Progenitor cell of endocrine pancreas (in vitro differentiated cells): ENCODE measurements at regions not wholly inside any gene's neighbourhood (a gene's known extent, or its start where the extent isn't known, plus 50 kb on each side); places are given as distances from the start of the nearest gene placed in this dataset.

Source experiments
- DNase-seq: peaks from one replicate; pipeline ENCODE4 v3.0.0; 2021; ENCODE audit warnings: low spot score; ENCODE audit not compliant: unreplicated experiment
- H3K27ac Mint-ChIP-seq: 2 replicates; pipeline ENCODE4 v1.8.0; 2021; ENCODE audit warnings: mild to moderate bottlenecking, moderate library complexity, mixed read lengths
- H3K27me3 Mint-ChIP-seq: 2 replicates; pipeline ENCODE4 v1.8.0; 2021; ENCODE audit warnings: mixed read lengths
- H3K36me3 Mint-ChIP-seq: 2 replicates; pipeline ENCODE4 v1.8.0; 2022; ENCODE audit warnings: mixed read lengths; ENCODE audit not compliant: insufficient read depth
- H3K4me1 Mint-ChIP-seq: 2 replicates; pipeline ENCODE4 v1.8.0; 2021; ENCODE audit warnings: low read depth, mixed read lengths
- H3K4me3 Mint-ChIP-seq: 2 replicates; pipeline ENCODE4 v1.8.0; 2021; ENCODE audit warnings: low read depth, mild to moderate bottlenecking, moderate library complexity, mixed read lengths
- H3K9me3 Mint-ChIP-seq: 2 replicates; pipeline ENCODE4 v1.8.0; 2021; ENCODE audit warnings: low read depth, mixed read lengths
- TF ChIP-seq, protein P1 (sequence below): fragments of 200-600 bp; sonication (generic); IDR thresholded peaks from one replicate; pipeline ENCODE4 v1.5.0; 2021; ENCODE audit warnings: antibody characterized with exemption, mild to moderate bottlenecking; ENCODE audit not compliant: unreplicated experiment

DNA sequence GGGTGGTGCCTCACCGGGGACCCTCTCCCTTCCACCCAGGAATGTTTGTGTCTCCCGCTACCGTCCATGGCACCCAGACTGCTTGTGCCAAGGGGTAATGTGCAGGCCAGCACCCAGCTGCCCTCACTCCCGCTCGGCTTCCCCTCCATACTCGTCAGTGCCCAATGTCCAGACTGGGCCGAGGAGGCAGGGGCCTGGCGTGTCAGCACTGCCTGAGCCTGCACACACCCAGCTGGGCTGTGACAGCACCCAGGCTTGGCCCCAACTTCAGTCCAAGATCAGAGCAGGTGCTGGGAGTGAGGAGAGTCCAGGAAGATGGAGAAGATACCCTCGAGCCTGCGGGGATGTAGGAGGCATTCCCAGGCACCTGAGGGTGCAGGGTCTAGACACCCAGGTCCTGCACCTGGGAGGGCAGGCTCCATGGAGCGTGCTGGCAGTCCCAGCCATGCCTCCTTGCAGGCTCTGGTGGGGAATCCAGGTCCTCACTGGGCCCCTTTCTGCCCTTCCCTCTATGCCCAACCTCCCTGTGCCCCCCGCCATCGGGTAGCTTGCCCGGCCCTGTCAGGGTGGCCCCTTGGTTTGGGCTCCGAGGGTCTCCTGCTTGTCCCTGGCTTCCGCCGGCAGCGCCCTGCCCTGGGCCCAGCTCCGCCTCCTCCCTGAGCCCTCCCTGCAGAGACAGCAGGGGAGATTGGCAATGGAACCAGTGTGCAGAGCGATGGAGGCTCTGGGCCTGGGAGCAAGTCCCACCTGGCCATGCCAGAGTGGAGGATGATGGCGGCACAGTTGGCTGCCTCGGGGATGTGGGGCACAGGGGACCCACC lies 250.8 kb upstream of the EDIL3 start:
- H3K9me3 Mint-ChIP-seq: no peaks in the 10 kb centered on the region
- no peaks in the 10 kb centered on the region for H3K36me3 Mint-ChIP-seq
- no peaks in the 10 kb centered on the region for H3K4me1 Mint-ChIP-seq
- DNase-seq: no peak
- no peak overlapping the region for H3K4me3 Mint-ChIP-seq
- H3K27me3 Mint-ChIP-seq: no peaks in the 10 kb centered on the region
- no peak overlapping the region for H3K27ac Mint-ChIP-seq
- TF ChIP-seq, protein P1, sequence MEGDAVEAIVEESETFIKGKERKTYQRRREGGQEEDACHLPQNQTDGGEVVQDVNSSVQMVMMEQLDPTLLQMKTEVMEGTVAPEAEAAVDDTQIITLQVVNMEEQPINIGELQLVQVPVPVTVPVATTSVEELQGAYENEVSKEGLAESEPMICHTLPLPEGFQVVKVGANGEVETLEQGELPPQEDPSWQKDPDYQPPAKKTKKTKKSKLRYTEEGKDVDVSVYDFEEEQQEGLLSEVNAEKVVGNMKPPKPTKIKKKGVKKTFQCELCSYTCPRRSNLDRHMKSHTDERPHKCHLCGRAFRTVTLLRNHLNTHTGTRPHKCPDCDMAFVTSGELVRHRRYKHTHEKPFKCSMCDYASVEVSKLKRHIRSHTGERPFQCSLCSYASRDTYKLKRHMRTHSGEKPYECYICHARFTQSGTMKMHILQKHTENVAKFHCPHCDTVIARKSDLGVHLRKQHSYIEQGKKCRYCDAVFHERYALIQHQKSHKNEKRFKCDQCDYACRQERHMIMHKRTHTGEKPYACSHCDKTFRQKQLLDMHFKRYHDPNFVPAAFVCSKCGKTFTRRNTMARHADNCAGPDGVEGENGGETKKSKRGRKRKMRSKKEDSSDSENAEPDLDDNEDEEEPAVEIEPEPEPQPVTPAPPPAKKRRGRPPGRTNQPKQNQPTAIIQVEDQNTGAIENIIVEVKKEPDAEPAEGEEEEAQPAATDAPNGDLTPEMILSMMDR: no peak

- TF ChIP-seq, protein P1: no peak
- H3K27ac Mint-ChIP-seq: no peak overlapping the region
- no peaks in the 10 kb centered on the region for H3K27me3 Mint-ChIP-seq
- no peak for DNase-seq
- H3K4me1 Mint-ChIP-seq: no peaks in the 10 kb centered on the region
- H3K9me3 Mint-ChIP-seq: peaks cover 6% of the 10 kb centered on the region
- no peaks in the 10 kb centered on the region for H3K36me3 Mint-ChIP-seq
- H3K4me3 Mint-ChIP-seq: no peak overlapping the region
Measured at GRCh38 chr5:84634256-84634655, 249.6 kb upstream of the EDIL3 start.

DNA sequence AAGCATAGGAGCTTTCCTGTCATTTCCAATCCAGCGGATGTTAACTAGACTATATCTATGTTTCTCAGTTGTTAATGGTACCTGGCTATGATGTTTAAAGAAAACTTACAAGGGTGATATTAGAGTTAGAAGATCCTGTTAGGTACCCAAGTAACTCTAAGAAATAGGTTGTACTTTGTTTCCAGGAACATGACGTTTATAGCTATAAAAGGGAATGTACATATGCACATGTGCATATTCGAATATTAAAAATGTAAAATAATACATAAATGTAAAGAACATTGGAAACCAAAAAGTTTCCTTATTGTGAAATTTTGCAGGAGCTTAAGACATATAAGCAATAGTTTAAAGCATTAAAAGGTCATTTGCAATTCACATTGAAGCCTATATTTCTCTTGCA lies 247.7 kb upstream of the EDIL3 start:
- no peaks in the 10 kb centered on the region for H3K27me3 Mint-ChIP-seq
- H3K4me1 Mint-ChIP-seq: no peaks in the 10 kb centered on the region
- peaks cover 6% of the 10 kb centered on the region for H3K9me3 Mint-ChIP-seq

GRCh38 chr5:84628918-84629317 lies 244.2 kb upstream of the EDIL3 start:
- TF ChIP-seq, protein P1: no peak
- H3K4me3 Mint-ChIP-seq: no peak overlapping the region
- no peak for DNase-seq
- H3K27me3 Mint-ChIP-seq: no peaks in the 10 kb centered on the region
- peaks cover 4% of the 10 kb centered on the region for H3K4me1 Mint-ChIP-seq
- no peak overlapping the region for H3K27ac Mint-ChIP-seq
- H3K36me3 Mint-ChIP-seq: no peaks in the 10 kb centered on the region
- H3K9me3 Mint-ChIP-seq: peaks cover 6% of the 10 kb centered on the region

More for the DNA sequence above, 247.7 kb upstream of the EDIL3 start:
- TF ChIP-seq, protein P1: no peak
- H3K36me3 Mint-ChIP-seq: no peaks in the 10 kb centered on the region
- H3K27ac Mint-ChIP-seq: no peak overlapping the region
- no peak overlapping the region for H3K4me3 Mint-ChIP-seq
- no peak for DNase-seq

GRCh38 chr5:84623019-84623418 lies 238.3 kb upstream of the EDIL3 start:
- DNase-seq: no peak
- Mint-ChIP-seq H3K4me1 (peaks cover 7% of the 10 kb centered on the region), H3K4me3 (no peak overlapping the region), H3K9me3 (no peaks in the 10 kb centered on the region), H3K27me3 (no peaks in the 10 kb centered on the region), H3K36me3 (no peaks in the 10 kb centered on the region), H3K27ac (no peak overlapping the region)
- TF ChIP-seq, protein P1: no peak
